ENCODE measurements at regions not wholly inside any gene's neighbourhood (a gene's known extent, or its start where the extent isn't known, plus 50 kb on each side); places are given as distances from the start of the nearest gene placed in this dataset.

GRCh38 chr12:3991798-3992580 lies 118.8 kb upstream of the PARP11 start:
- TF ChIP-seq CTCF (IDR thresholded peaks at IDR 0.05; ENCODE audit: poor library complexity, severe bottlenecking), result no peak
- no peak for TF ChIP-seq EZH2 (IDR thresholded peaks at IDR 0.05; ENCODE audit: borderline replicate concordance, insufficient read depth, low read length, poor library complexity, severe bottlenecking)
- TF ChIP-seq SMC3 (conservative IDR thresholded peaks at IDR 0.05; ENCODE audit: poor library complexity), result no peak
- no peak for TF ChIP-seq POLR2AphosphoS5 (IDR thresholded peaks at IDR 0.05)
- no peak for TF ChIP-seq RAD21 (conservative IDR thresholded peaks at IDR 0.05)
- no peak for TF ChIP-seq EP300 (conservative IDR thresholded peaks at IDR 0.05; ENCODE audit: poor library complexity, severe bottlenecking)
- TF ChIP-seq TAF1 (IDR thresholded peaks at IDR 0.05; ENCODE audit: low read depth), result no peak
- no peak for TF ChIP-seq REST (IDR thresholded peaks at IDR 0.05; ENCODE audit: borderline replicate concordance)
- no peak for TF ChIP-seq MXI1 (conservative IDR thresholded peaks at IDR 0.05; ENCODE audit: poor library complexity, severe bottlenecking)
